ENCODE measurements at regions not wholly inside any gene's neighbourhood (a gene's known extent, or its start where the extent isn't known, plus 50 kb on each side); places are given as distances from the start of the nearest gene placed in this dataset.
"Not testable (repeated sequence)": the region's sequence is repeated elsewhere in the genome, so short reads cannot be mapped to it uniquely, and the experiment has no call there.

GRCh38 chr13:64476041-64476568, 2754.0 kb downstream of the PCDH9 start:
- not testable (repeated sequence) for DNase-seq

GRCh38 chr13:64471916-64472315, 2758.2 kb downstream of the PCDH9 start:
- DNase-seq, result no peak

- DNase-seq, result no peak
Measured at GRCh38 chr13:64470751-64471150, 2759.4 kb downstream of the PCDH9 start.

- DNase-seq, result no peak
Measured at GRCh38 chr13:64459778-64460177, 2770.4 kb downstream of the PCDH9 start.

- DNase-seq, result no peak
Measured at GRCh38 chr13:64457976-64458375, 2772.2 kb downstream of the PCDH9 start.

- no peak for DNase-seq
Measured at GRCh38 chr13:64455124-64455523, 2775.0 kb downstream of the PCDH9 start.

- no peak for DNase-seq
Measured at GRCh38 chr13:64453831-64454230, 2776.3 kb downstream of the PCDH9 start.

- DNase-seq, result no peak
Measured at GRCh38 chr13:64446372-64446771, 2783.8 kb downstream of the PCDH9 start.

GRCh38 chr13:64441740-64442139, 2788.4 kb downstream of the PCDH9 start:
- no peak for DNase-seq

GRCh38 chr13:64438084-64438483, 2792.1 kb downstream of the PCDH9 start:
- no peak for DNase-seq

- no peak for DNase-seq
Measured at GRCh38 chr13:64429691-64430090, 2800.4 kb downstream of the PCDH9 start.

- DNase-seq, result no peak
Measured at GRCh38 chr13:64428196-64428595, 2801.9 kb downstream of the PCDH9 start.

- DNase-seq, result no peak
Measured at GRCh38 chr13:64423467-64423866, 2806.7 kb downstream of the PCDH9 start.

GRCh38 chr13:64420181-64420580, 2810.0 kb downstream of the PCDH9 start:
- no peak for DNase-seq

GRCh38 chr13:64417581-64417980, 2812.6 kb downstream of the PCDH9 start:
- no peak for DNase-seq

- DNase-seq, result no peak
Measured at GRCh38 chr13:64414381-64414780, 2815.8 kb downstream of the PCDH9 start.

- DNase-seq, result no peak
Measured at GRCh38 chr13:64413529-64413928, 2816.6 kb downstream of the PCDH9 start.

GRCh38 chr13:64410276-64411053, 2819.7 kb downstream of the PCDH9 start:
- DNase-seq, result no peak

GRCh38 chr13:64397701-64398100, 2832.4 kb downstream of the PCDH9 start:
- no peak for DNase-seq

GRCh38 chr13:64377606-64378005, 2852.5 kb downstream of the PCDH9 start:
- no peak for DNase-seq

- no peak for DNase-seq
Measured at GRCh38 chr13:64371461-64371860, 2858.7 kb downstream of the PCDH9 start.

- no peak for DNase-seq
Measured at GRCh38 chr13:64371045-64371444, 2859.1 kb downstream of the PCDH9 start.

GRCh38 chr13:64369121-64369520, 2861.0 kb downstream of the PCDH9 start:
- DNase-seq, result no peak

- DNase-seq, result no peak
Measured at GRCh38 chr13:64362564-64362963, 2867.6 kb downstream of the PCDH9 start.

- DNase-seq, result no peak
Measured at GRCh38 chr13:64347664-64348063, 2882.5 kb downstream of the PCDH9 start.

Data from CD4-positive, alpha-beta T cell treated with Interleukin-12 subunit alpha and Interleukin-12 subunit beta, for 1 hour (primary cell).